Gastrocnemius medialis (tissue), 4 donors: ENCODE measurements at regions not wholly inside any gene's neighbourhood (a gene's known extent, or its start where the extent isn't known, plus 50 kb on each side); places are given as distances from the start of the nearest gene placed in this dataset.
"Not testable (repeated sequence)": the region's sequence is repeated elsewhere in the genome, so short reads cannot be mapped to it uniquely, and the experiment has no call there.

Experiments
- ATAC-seq, 2 donors: fragments of 150-250 bp; one replicate each; pipeline ENCODE4 v1.9.1; 2016
- DNase-seq, 2 donors: peaks; one replicate each; pipeline ENCODE4 v3.0.0-alpha.2; 2019
- H3K27ac ChIP-seq, 4 donors: fragments of 200-600 bp; sonication (generic); 1 replicate in 1 of 4; 2 replicates in 3 of 4; pipeline ENCODE4 v1.5.1; 2016 to 2018; ENCODE audit warnings: mild to moderate bottlenecking in 2 of 4, moderate library complexity in 1 of 4
- H3K27me3 ChIP-seq, 3 donors: fragments of 200-600 bp; sonication (generic) in 2 of 3; 1 replicate in 1 of 3; 2 replicates in 2 of 3; pipeline versions ENCODE4 v1.5.1 to v1.6.0; 2016 to 2019; ENCODE audit warnings: mild to moderate bottlenecking in 1 of 3, moderate library complexity in 1 of 3
- H3K36me3 ChIP-seq, 2 donors: fragments of 200-600 bp; sonication (generic) in 1 of 2; one replicate each; pipeline ENCODE4 v1.5.1; 2017 to 2018
- H3K4me1 ChIP-seq, 2 donors: fragments of 200-600 bp; sonication (generic) in 1 of 2; one replicate each; pipeline ENCODE4 v1.5.1; 2016 to 2017; ENCODE audit warnings: mild to moderate bottlenecking in 2 of 2
- H3K4me3 ChIP-seq, 4 donors: fragments of 200-600 bp; sonication (generic) in 3 of 4; 1 replicate in 1 of 4; 2 replicates in 3 of 4; pipeline ENCODE4 v1.5.1; 2016 to 2019; ENCODE audit warnings: mild to moderate bottlenecking in 2 of 4
- H3K9me3 ChIP-seq, 3 donors: fragments of 200-600 bp; sonication (generic) in 2 of 3; 1 replicate in 1 of 3; 2 replicates in 2 of 3; pipeline ENCODE4 v1.5.1; 2016 to 2019
- CTCF ChIP-seq, 5 experiments: fragments of 450-650 bp in 3 of 5; fragments of 200-600 bp in 2 of 5; sonication (generic) in 2 of 5; IDR thresholded peaks in 4 of 5; conservative IDR thresholded peaks in 1 of 5; 1 replicate in 4 of 5; 2 replicates in 1 of 5; pipeline ENCODE4 v1.5.1; 2016 to 2019; ENCODE audit warnings: antibody characterized with exemption in 5 of 5, mild to moderate bottlenecking in 3 of 5, moderate library complexity in 3 of 5
- POLR2A ChIP-seq, 2 donors: fragments of 450-650 bp; IDR thresholded peaks; one replicate each; pipeline ENCODE4 v1.6.1; 2017; ENCODE audit warnings: antibody characterized with exemption in 2 of 2, mild to moderate bottlenecking in 2 of 2, moderate library complexity in 2 of 2
- in situ Hi-C, 4 donors: fragments of 200-750 bp; cut with MboI; loops; one replicate each; pipeline versions ENCODE4 v1.15.0 to v1.8.0; 2017; ENCODE audit warnings: low sequenced_read_pairs in 4 of 4
- intact Hi-C: fragments of 100-400 bp; cut with DNase I; formaldehyde crosslinking; loops from one replicate; pipeline ENCODE4 v1.15.1; 2023; ENCODE audit warnings: low total_unique reads

GRCh38 chr7:106451171-106451570 is 166.4 kb upstream of the NAMPT start:
- intact Hi-C loops, result no loop called here
- no peak for TF ChIP-seq POLR2A (IDR thresholded peaks at IDR 0.05)
- no peak for TF ChIP-seq CTCF (IDR thresholded peaks at IDR 0.05 in 4 of 5, conservative IDR thresholded peaks at IDR 0.05 in 1 of 5)
- Histone ChIP-seq H3K27me3 (no peaks in the 10 kb centered on the region), H3K4me3 (no peak overlapping the region), H3K27ac (no peak overlapping the region), H3K9me3 (no peaks in the 10 kb centered on the region), H3K36me3 (no peaks in the 10 kb centered on the region), H3K4me1 (no peaks in the 10 kb centered on the region)
- in situ Hi-C loops, result loop anchor here in 2 of 4 donors (10.0 to 25.0 kb wide), 2 partner anchors 389 to 396 kb away; no protein-coding TSS in a partner anchor
- DNase-seq (no peak), ATAC-seq (no peak)

GRCh38 chr7:106450716-106451115 is 165.9 kb upstream of the NAMPT start:
- Histone ChIP-seq H3K4me1 (no peaks in the 10 kb centered on the region), H3K27ac (no peak overlapping the region), H3K36me3 (no peaks in the 10 kb centered on the region), H3K27me3 (no peaks in the 10 kb centered on the region), H3K9me3 (no peaks in the 10 kb centered on the region), H3K4me3 (no peak overlapping the region)
- TF ChIP-seq CTCF (IDR thresholded peaks at IDR 0.05 in 4 of 5, conservative IDR thresholded peaks at IDR 0.05 in 1 of 5), result no peak
- TF ChIP-seq POLR2A (IDR thresholded peaks at IDR 0.05), result no peak
- DNase-seq (no peak), ATAC-seq (no peak)
- in situ Hi-C loops (loop anchor here in 2 of 4 donors (10.0 to 25.0 kb wide), 2 partner anchors 388 to 396 kb away; no protein-coding TSS in a partner anchor), intact Hi-C loops (no loop called here)

GRCh38 chr7:106448992-106449859 is 164.4 kb upstream of the NAMPT start:
- no peak overlapping the region for H3K27ac ChIP-seq
- TF ChIP-seq CTCF (IDR thresholded peaks at IDR 0.05 in 4 of 5, conservative IDR thresholded peaks at IDR 0.05 in 1 of 5), result no peak
- no peaks in the 10 kb centered on the region for H3K4me1 ChIP-seq
- intact Hi-C loops, result no loop called here
- no peaks in the 10 kb centered on the region for H3K9me3 ChIP-seq
- H3K36me3 ChIP-seq, result no peaks in the 10 kb centered on the region
- in situ Hi-C loops, result no loop called here
- ATAC-seq (no peak), DNase-seq (no peak)
- no peaks in the 10 kb centered on the region for H3K27me3 ChIP-seq
- H3K4me3 ChIP-seq, result no peak overlapping the region

- in situ Hi-C loops (no loop called here), intact Hi-C loops (no loop called here)
- no peak overlapping the region for H3K4me3 ChIP-seq
- no peaks in the 10 kb centered on the region for H3K4me1 ChIP-seq
- H3K27me3 ChIP-seq, result no peaks in the 10 kb centered on the region
- no peak overlapping the region for H3K27ac ChIP-seq
- no peaks in the 10 kb centered on the region for H3K9me3 ChIP-seq
- no peaks in the 10 kb centered on the region for H3K36me3 ChIP-seq
- no peak for TF ChIP-seq POLR2A (IDR thresholded peaks at IDR 0.05)
- ATAC-seq (no peak), DNase-seq (no peak)
Observed at GRCh38 chr7:106448346-106448991, 163.7 kb upstream of the NAMPT start.

GRCh38 chr7:106447318-106447847 is 162.6 kb upstream of the NAMPT start:
- ATAC-seq, result no peak
- H3K36me3 ChIP-seq, result no peaks in the 10 kb centered on the region
- in situ Hi-C loops, result no loop called here
- H3K9me3 ChIP-seq, result no peaks in the 10 kb centered on the region
- no peak for DNase-seq
- H3K27ac ChIP-seq, result no peak overlapping the region
- TF ChIP-seq CTCF (IDR thresholded peaks at IDR 0.05 in 4 of 5, conservative IDR thresholded peaks at IDR 0.05 in 1 of 5), result no peak
- TF ChIP-seq POLR2A (IDR thresholded peaks at IDR 0.05), result no peak
- intact Hi-C loops, result no loop called here
- H3K4me1 ChIP-seq, result no peaks in the 10 kb centered on the region
- H3K27me3 ChIP-seq, result no peaks in the 10 kb centered on the region
- no peak overlapping the region for H3K4me3 ChIP-seq

GRCh38 chr7:106445366-106445765 is 160.6 kb upstream of the NAMPT start:
- H3K4me1 ChIP-seq, H3K36me3 ChIP-seq, H3K27ac ChIP-seq, H3K9me3 ChIP-seq, intact Hi-C loops, ATAC-seq, in situ Hi-C loops, H3K4me3 ChIP-seq, DNase-seq, H3K27me3 ChIP-seq: not testable (repeated sequence)
